ENCODE measurements at regions not wholly inside any gene's neighbourhood (a gene's known extent, or its start where the extent isn't known, plus 50 kb on each side); places are given as distances from the start of the nearest gene placed in this dataset.

DNA sequence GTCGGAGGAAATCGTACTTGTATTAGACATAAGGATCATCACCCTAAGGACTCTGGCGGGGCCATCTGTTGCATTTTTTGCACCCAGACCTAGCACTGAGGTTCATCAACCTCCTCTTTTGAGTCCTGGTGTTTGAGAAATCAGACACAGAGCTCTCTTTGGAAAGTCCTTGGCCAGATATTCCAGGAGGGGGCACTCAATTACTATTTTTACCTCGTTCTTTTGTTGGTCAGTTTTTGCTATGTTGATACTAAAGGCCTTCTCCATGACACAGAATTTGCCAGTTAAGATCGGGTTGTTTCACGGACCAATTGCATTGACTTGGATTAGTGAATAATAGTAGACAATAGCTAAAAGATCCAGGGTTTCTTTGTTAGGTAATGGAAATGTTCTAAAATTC, 711.2 kb downstream of the KCNT2 start:
- Histone ChIP-seq H3K27ac (ENCODE audit: low read depth, low read length, poor library complexity, severe bottlenecking) (no peak overlapping the region), H2AFZ (ENCODE audit: low read length) (no peak overlapping the region), H3K36me3 (ENCODE audit: insufficient read depth, low read length) (no peaks in the 10 kb centered on the region), H3K4me3 (ENCODE audit: low read depth, low read length, poor library complexity, severe bottlenecking) (no peak overlapping the region), H4K20me1 (ENCODE audit: insufficient read depth, low read length) (no peaks in the 10 kb centered on the region), H3K9me3 (ENCODE audit: low read length) (no peaks in the 10 kb centered on the region), H3K4me2 (ENCODE audit: low read length) (no peak overlapping the region), H3K4me1 (ENCODE audit: insufficient read depth, low read length, poor library complexity, severe bottlenecking) (no peaks in the 10 kb centered on the region), H3K9me2 (ENCODE audit: insufficient read depth, low read length) (no peaks in the 10 kb centered on the region), H3K79me2 (ENCODE audit: insufficient read depth, low read depth, low read length) (no peaks in the 10 kb centered on the region)
- no TSS peak for BruUV-seq (replicated peaks)
- TF ChIP-seq CTCF (conservative IDR thresholded peaks at IDR 0.05; ENCODE audit: low read length), result no peak
- no peak for TF ChIP-seq EZH2phosphoT487 (IDR thresholded peaks at IDR 0.05; ENCODE audit: borderline replicate concordance, low read depth, low read length)
- ChIA-PET CTCF (ENCODE audit: unreplicated experiment) (no interaction called here), POLR2A (interaction anchor here (0.7 kb wide), 1 partner anchor 87 kb away, joined by 3 read pairs; no protein-coding TSS in a partner anchor)
- intact Hi-C loops (cut with micrococcal nuclease; ENCODE audit: unreplicated experiment), result no loop called here
- no peak for DNase-seq (ENCODE audit: low spot score)

- no peak for DNase-seq (ENCODE audit: low spot score)
- CTCF ChIA-PET (ENCODE audit: unreplicated experiment), result interaction anchor here (1.1 kb wide), 1 partner anchor 12 kb away, joined by 3 read pairs; no protein-coding TSS in a partner anchor
- Histone ChIP-seq H4K20me1 (ENCODE audit: insufficient read depth, low read length) (no peaks in the 10 kb centered on the region), H3K9me2 (ENCODE audit: insufficient read depth, low read length) (no peaks in the 10 kb centered on the region), H3K36me3 (ENCODE audit: insufficient read depth, low read length) (no peaks in the 10 kb centered on the region), H3K9me3 (ENCODE audit: low read length) (no peaks in the 10 kb centered on the region), H3K4me2 (ENCODE audit: low read length) (no peak overlapping the region), H3K4me1 (ENCODE audit: insufficient read depth, low read length, poor library complexity, severe bottlenecking) (no peaks in the 10 kb centered on the region), H2AFZ (ENCODE audit: low read length) (no peak overlapping the region), H3K27ac (ENCODE audit: low read depth, low read length, poor library complexity, severe bottlenecking) (no peak overlapping the region), H3K4me3 (ENCODE audit: low read depth, low read length, poor library complexity, severe bottlenecking) (no peak overlapping the region), H3K79me2 (ENCODE audit: insufficient read depth, low read depth, low read length) (no peaks in the 10 kb centered on the region)
- intact Hi-C loops (cut with micrococcal nuclease; ENCODE audit: unreplicated experiment), result no loop called here
- no TSS peak for BruUV-seq (replicated peaks)
- POLR2A ChIA-PET, result no interaction called here
- TF ChIP-seq EZH2phosphoT487 (IDR thresholded peaks at IDR 0.05; ENCODE audit: borderline replicate concordance, low read depth, low read length), result no peak
- no peak for TF ChIP-seq CTCF (conservative IDR thresholded peaks at IDR 0.05; ENCODE audit: low read length)
These were observed 713.8 kb downstream of the KCNT2 start for GRCh38 chr1:195894411-195894810.

DNA sequence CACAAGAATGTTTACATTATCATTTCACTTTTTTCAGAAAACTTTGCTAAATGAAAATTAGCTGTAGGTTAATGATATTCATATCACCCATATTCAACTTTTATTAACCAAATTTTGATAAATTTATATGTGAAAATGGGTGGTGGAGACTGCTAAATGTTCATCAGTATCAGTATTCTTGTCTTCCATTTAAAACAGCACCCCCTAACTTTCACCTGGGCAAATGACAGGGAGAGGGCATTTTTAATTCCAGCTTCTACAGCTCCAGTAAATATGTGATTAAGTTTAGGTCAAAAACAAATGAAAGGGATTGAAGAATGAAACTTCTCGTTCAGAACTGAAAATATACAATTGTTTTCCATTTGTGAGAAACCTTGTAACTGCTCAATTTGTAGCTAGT, 722.2 kb downstream of the KCNT2 start:
- Histone ChIP-seq H3K27ac (ENCODE audit: low read depth, low read length, poor library complexity, severe bottlenecking) (no peak overlapping the region), H3K79me2 (ENCODE audit: insufficient read depth, low read depth, low read length) (no peaks in the 10 kb centered on the region), H3K9me2 (ENCODE audit: insufficient read depth, low read length) (no peaks in the 10 kb centered on the region), H4K20me1 (ENCODE audit: insufficient read depth, low read length) (no peaks in the 10 kb centered on the region), H3K4me2 (ENCODE audit: low read length) (no peak overlapping the region), H3K4me3 (ENCODE audit: low read depth, low read length, poor library complexity, severe bottlenecking) (no peak overlapping the region), H3K4me1 (ENCODE audit: insufficient read depth, low read length, poor library complexity, severe bottlenecking) (no peaks in the 10 kb centered on the region), H3K36me3 (ENCODE audit: insufficient read depth, low read length) (no peaks in the 10 kb centered on the region), H2AFZ (ENCODE audit: low read length) (no peak overlapping the region), H3K9me3 (ENCODE audit: low read length) (no peaks in the 10 kb centered on the region)
- intact Hi-C loops (cut with micrococcal nuclease; ENCODE audit: unreplicated experiment), result no loop called here
- CTCF ChIA-PET (ENCODE audit: unreplicated experiment), result no interaction called here
- POLR2A ChIA-PET, result interaction anchor here (0.7 to 1.3 kb wide), 3 partner anchors 23 to 188 kb away, joined by 3 read pairs; no protein-coding TSS in a partner anchor
- no TSS peak for BruUV-seq (replicated peaks)
- no peak for DNase-seq (ENCODE audit: low spot score)
- peak; percentile 61 for TF ChIP-seq CTCF (conservative IDR thresholded peaks at IDR 0.05; ENCODE audit: low read length)
- no peak for TF ChIP-seq EZH2phosphoT487 (IDR thresholded peaks at IDR 0.05; ENCODE audit: borderline replicate concordance, low read depth, low read length)
